Lower leg skin (tissue), 4 donors: ENCODE measurements at regions not wholly inside any gene's neighbourhood (a gene's known extent, or its start where the extent isn't known, plus 50 kb on each side); places are given as distances from the start of the nearest gene placed in this dataset.

Source experiments
- DNase-seq, 2 donors: peaks; one replicate each; pipeline ENCODE4 v3.0.0-alpha.2; 2019; ENCODE audit warnings: low spot score in 2 of 2
- H3K4me3 ChIP-seq: fragments of 200-600 bp; sonication (generic); 2 replicates; pipeline ENCODE4 v1.5.1; 2017; ENCODE audit warnings: mild to moderate bottlenecking, low read depth; ENCODE audit not compliant: poor library complexity, severe bottlenecking
- POLR2A ChIP-seq, 2 donors: fragments of 450-650 bp; IDR thresholded peaks; one replicate each; pipeline ENCODE4 v1.6.1; 2016 to 2017; ENCODE audit warnings: antibody characterized with exemption in 2 of 2, mild to moderate bottlenecking in 1 of 2, moderate library complexity in 1 of 2
- WGBS, 2 donors: methylation state at CpG; one replicate each; pipeline ENCODE4 v1.1.5; 2018; 5-methylcytosine and 5-hydroxymethylcytosine counted together
- intact Hi-C: fragments of 100-400 bp; cut with DNase I; formaldehyde crosslinking; loops from one replicate; pipeline ENCODE4 v1.15.0; 2023; ENCODE audit warnings: low total_unique reads
- TF ChIP-seq, protein P1 (sequence below), 3 donors: fragments of 450-650 bp; IDR thresholded peaks; one replicate each; pipeline ENCODE4 v1.5.1; 2016; ENCODE audit warnings: antibody characterized with exemption in 3 of 3, mild to moderate bottlenecking in 3 of 3, moderate library complexity in 2 of 3

- H3K4me3 ChIP-seq: no peak overlapping the region
- intact Hi-C loops: no loop called here
- TF ChIP-seq, protein P1, sequence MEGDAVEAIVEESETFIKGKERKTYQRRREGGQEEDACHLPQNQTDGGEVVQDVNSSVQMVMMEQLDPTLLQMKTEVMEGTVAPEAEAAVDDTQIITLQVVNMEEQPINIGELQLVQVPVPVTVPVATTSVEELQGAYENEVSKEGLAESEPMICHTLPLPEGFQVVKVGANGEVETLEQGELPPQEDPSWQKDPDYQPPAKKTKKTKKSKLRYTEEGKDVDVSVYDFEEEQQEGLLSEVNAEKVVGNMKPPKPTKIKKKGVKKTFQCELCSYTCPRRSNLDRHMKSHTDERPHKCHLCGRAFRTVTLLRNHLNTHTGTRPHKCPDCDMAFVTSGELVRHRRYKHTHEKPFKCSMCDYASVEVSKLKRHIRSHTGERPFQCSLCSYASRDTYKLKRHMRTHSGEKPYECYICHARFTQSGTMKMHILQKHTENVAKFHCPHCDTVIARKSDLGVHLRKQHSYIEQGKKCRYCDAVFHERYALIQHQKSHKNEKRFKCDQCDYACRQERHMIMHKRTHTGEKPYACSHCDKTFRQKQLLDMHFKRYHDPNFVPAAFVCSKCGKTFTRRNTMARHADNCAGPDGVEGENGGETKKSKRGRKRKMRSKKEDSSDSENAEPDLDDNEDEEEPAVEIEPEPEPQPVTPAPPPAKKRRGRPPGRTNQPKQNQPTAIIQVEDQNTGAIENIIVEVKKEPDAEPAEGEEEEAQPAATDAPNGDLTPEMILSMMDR (IDR thresholded peaks at IDR 0.05): no peak
- TF ChIP-seq POLR2A (IDR thresholded peaks at IDR 0.05): no peak
- no peak for DNase-seq
- 92 to 95% methylated on average over 6 of the region's 6 CpGs for WGBS, 2 donors
These were observed 828.8 kb upstream of the GJE1 start for GRCh38 chr6:141303907-141304306.

DNA sequence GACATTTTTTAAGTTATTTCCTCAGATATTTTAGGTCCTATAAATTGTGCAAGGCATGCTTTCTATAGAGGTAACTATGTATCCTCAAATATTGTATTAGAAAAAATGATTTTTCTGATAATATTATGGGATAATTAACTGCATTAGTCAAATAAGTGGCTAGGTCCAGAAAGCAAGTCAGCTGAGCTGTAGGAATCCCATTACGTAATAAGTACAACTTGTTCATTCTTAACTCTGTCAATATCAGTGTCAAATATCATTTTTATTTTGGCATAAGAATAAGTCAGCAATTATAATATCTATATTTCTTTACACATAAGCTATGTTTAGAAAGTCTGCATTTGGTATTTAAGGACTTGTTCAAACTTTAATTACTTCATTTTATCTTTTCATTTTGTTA is 830.9 kb upstream of the GJE1 start:
- intact Hi-C loops: no loop called here
- TF ChIP-seq, protein P1 (IDR thresholded peaks at IDR 0.05): no peak
- no peak for TF ChIP-seq POLR2A (IDR thresholded peaks at IDR 0.05)

GRCh38 chr6:141290941-141291721 is 841.6 kb upstream of the GJE1 start:
- DNase-seq: no peak
- no peak overlapping the region for H3K4me3 ChIP-seq
- intact Hi-C loops: no loop called here
- TF ChIP-seq, protein P1 (IDR thresholded peaks at IDR 0.05): no peak
- WGBS, 2 donors: 82 to 85% methylated on average over 3 of the region's 3 CpGs

More for the DNA sequence above, 830.9 kb upstream of the GJE1 start:
- no peak overlapping the region for H3K4me3 ChIP-seq
- no peak for DNase-seq
- WGBS, 2 donors: 45 to 56% methylated on average over 1 of the region's 1 CpG

- 97 to 100% methylated on average over 5 of the region's 5 CpGs for WGBS, 2 donors
- TF ChIP-seq, protein P1 (IDR thresholded peaks at IDR 0.05): no peak
- no peak for TF ChIP-seq POLR2A (IDR thresholded peaks at IDR 0.05)
- intact Hi-C loops: no loop called here
- H3K4me3 ChIP-seq: no peak overlapping the region
- no peak for DNase-seq
These were observed 843.8 kb upstream of the GJE1 start for GRCh38 chr6:141288947-141289346.

DNA sequence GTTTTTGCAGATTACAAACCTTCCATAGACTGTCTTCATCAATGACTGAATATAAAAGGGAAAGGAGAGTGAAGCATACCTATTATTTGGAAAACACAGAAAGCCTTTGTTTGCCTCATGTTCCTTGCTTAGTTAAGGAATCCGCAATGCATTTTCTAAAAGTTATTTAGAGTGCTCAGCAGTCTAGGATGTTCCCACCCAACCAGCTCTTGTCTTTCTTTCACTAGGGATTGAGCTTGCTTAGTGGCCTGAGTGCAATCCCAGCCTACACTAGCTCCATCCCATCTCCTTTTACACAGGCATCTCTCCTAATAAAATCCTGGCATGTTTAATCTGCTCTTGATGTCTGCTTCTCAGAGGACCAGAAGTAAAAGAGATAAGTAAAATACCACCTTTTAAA is 850.5 kb upstream of the GJE1 start:
- DNase-seq: no peak
- intact Hi-C loops: no loop called here
- WGBS, 2 donors: 80 to 91% methylated on average over 1 of the region's 1 CpG
- H3K4me3 ChIP-seq: no peak overlapping the region
- TF ChIP-seq, protein P1 (IDR thresholded peaks at IDR 0.05): no peak
- no peak for TF ChIP-seq POLR2A (IDR thresholded peaks at IDR 0.05)

DNA sequence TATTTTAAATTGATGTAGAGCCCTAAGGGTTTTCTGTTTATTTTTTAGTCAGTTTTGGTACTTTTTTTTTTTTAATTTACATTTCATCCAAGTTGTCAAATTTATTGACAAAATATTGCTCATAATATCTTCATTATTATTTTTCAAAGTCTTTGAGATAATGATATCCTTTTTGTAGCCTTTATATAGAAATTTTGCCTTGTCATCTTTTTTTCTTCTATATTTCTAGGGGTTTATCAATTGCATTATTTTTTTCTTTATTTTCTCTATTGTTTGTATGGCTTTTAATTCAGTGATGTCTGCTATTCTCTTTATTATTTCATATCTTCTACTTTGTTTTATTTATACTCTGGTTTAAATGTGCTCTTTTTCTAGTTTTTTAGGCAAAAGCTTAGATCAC is 863.0 kb upstream of the GJE1 start:
- TF ChIP-seq POLR2A (IDR thresholded peaks at IDR 0.05): no peak
- TF ChIP-seq, protein P1 (IDR thresholded peaks at IDR 0.05): no peak

More for the DNA sequence above, 863.0 kb upstream of the GJE1 start:
- no peak for DNase-seq
- no peak overlapping the region for H3K4me3 ChIP-seq
- intact Hi-C loops: no loop called here
